Keratinocyte (primary cell): ENCODE measurements at regions not wholly inside any gene's neighbourhood (a gene's known extent, or its start where the extent isn't known, plus 50 kb on each side); places are given as distances from the start of the nearest gene placed in this dataset.

Source experiments
- DNase-seq: peaks from one replicate; pipeline ENCODE4 v3.0.0-alpha.2; 2011; ENCODE audit warnings: low read depth, missing footprints, low spot score
- FAIRE-seq: peaks from 2 replicates; lab custom pipeline; 2011; peaks lifted over from hg19 to GRCh38; lab: Jason Lieb, UNC
- H2AFZ ChIP-seq: 2 replicates; pipeline ENCODE4 v1.6.0; 2012; ENCODE audit warnings: low read length, control low read depth, inconsistent platforms; ENCODE audit not compliant: control insufficient read depth
- H3K27ac ChIP-seq: 2 replicates; pipeline ENCODE4 v1.5.1; 2011; ENCODE audit warnings: low read length; ENCODE audit not compliant: control insufficient read depth, insufficient read depth
- H3K27me3 ChIP-seq: 3 replicates; pipeline ENCODE4 v1.6.0; 2011; ENCODE audit warnings: low read length; ENCODE audit not compliant: control insufficient read depth, insufficient read depth; ENCODE audit errors: extremely low read depth
- H3K36me3 ChIP-seq, 2 experiments: 2 replicates in 1 of 2; 3 replicates in 1 of 2; pipeline ENCODE4 v1.5.1; 2011; ENCODE audit warnings: low read length in 2 of 2, mild to moderate bottlenecking in 1 of 2; ENCODE audit not compliant: control insufficient read depth in 2 of 2, insufficient read depth in 2 of 2; ENCODE audit errors: extremely low read depth in 1 of 2
- H3K4me1 ChIP-seq: 3 replicates; pipeline ENCODE4 v1.5.1; 2011; ENCODE audit warnings: low read length; ENCODE audit not compliant: control insufficient read depth, insufficient read depth; ENCODE audit errors: extremely low read depth
- H3K4me2 ChIP-seq: 3 replicates; pipeline ENCODE4 v1.6.0; 2011; ENCODE audit warnings: low read depth, low read length; ENCODE audit not compliant: control insufficient read depth, insufficient read depth; ENCODE audit errors: extremely low read depth
- H3K4me3 ChIP-seq, 3 experiments: fragments of 200-600 bp in 1 of 3; sonication (generic) in 1 of 3; 2 replicates in 2 of 3; 3 replicates in 1 of 3; pipeline ENCODE4 v1.5.1; 2011 to 2016; ENCODE audit warnings: low read length in 3 of 3, mild to moderate bottlenecking in 3 of 3, control low read depth in 2 of 3, inconsistent platforms in 1 of 3, low read depth in 1 of 3, mixed read lengths in 1 of 3, mixed run types in 1 of 3, moderate library complexity in 1 of 3; ENCODE audit not compliant: control insufficient read depth in 2 of 3, insufficient read depth in 2 of 3; ENCODE audit errors: extremely low read depth in 1 of 3
- H3K79me2 ChIP-seq: 2 replicates; pipeline ENCODE4 v1.6.0; 2012; ENCODE audit warnings: low read length; ENCODE audit not compliant: control insufficient read depth, insufficient read depth
- H3K9ac ChIP-seq: 3 replicates; pipeline ENCODE4 v1.6.0; 2011; ENCODE audit warnings: low read length; ENCODE audit not compliant: control insufficient read depth, insufficient read depth; ENCODE audit errors: extremely low read depth
- H3K9me1 ChIP-seq: 3 replicates; pipeline ENCODE4 v1.6.0; 2011; ENCODE audit warnings: low read length; ENCODE audit not compliant: control insufficient read depth, insufficient read depth; ENCODE audit errors: extremely low read depth
- H3K9me3 ChIP-seq: 2 replicates; pipeline ENCODE4 v1.5.1; 2012; ENCODE audit warnings: low read depth, low read length; ENCODE audit not compliant: control insufficient read depth
- H4K20me1 ChIP-seq: 3 replicates; pipeline ENCODE4 v1.6.0; 2011; ENCODE audit warnings: low read length; ENCODE audit not compliant: control insufficient read depth, insufficient read depth; ENCODE audit errors: extremely low read depth
- CTCF ChIP-seq, 3 experiments: IDR thresholded peaks in 1 of 3; conservative IDR thresholded peaks in 1 of 3; optimal IDR thresholded peaks in 1 of 3; 2 replicates in 2 of 3; 3 replicates in 1 of 3; pipeline versions ENCODE3 to v1.5.1; 2011; ENCODE audit warnings: low read length in 3 of 3, mild to moderate bottlenecking in 3 of 3, moderate library complexity in 2 of 3, control low read depth in 1 of 3, inconsistent platforms in 1 of 3; ENCODE audit not compliant: insufficient read depth in 2 of 3; ENCODE audit errors: extremely low read depth in 1 of 3
- EZH2 ChIP-seq: IDR thresholded peaks from one replicate; pipeline ENCODE4 v1.6.1; 2012; ENCODE audit warnings: inconsistent platforms, mild to moderate bottlenecking, low read length, moderate library complexity
- dilution Hi-C: fragments of 300-500 bp; cut with MboI; formaldehyde crosslinking; loops from one replicate; pipeline ENCODE4 v1.7.0; 2020; ENCODE audit warnings: low sequenced_read_pairs; ENCODE audit not compliant: extremely low pct_ligation_motif_present

GRCh38 chr5:2640717-2641116 is 110.8 kb downstream of the IRX2 start:
- FAIRE-seq (no peak), DNase-seq (no peak)
- Histone ChIP-seq H3K4me3 (no peak overlapping the region), H3K4me2 (no peak overlapping the region), H4K20me1 (no peaks in the 10 kb centered on the region), H3K79me2 (no peaks in the 10 kb centered on the region), H3K4me1 (no peaks in the 10 kb centered on the region), H3K27ac (no peak overlapping the region), H3K9me1 (no peaks in the 10 kb centered on the region), H3K27me3 (no peaks in the 10 kb centered on the region), H3K9ac (no peak overlapping the region), H3K9me3 (no peaks in the 10 kb centered on the region), H2AFZ (no peak overlapping the region), H3K36me3 (no peaks in the 10 kb centered on the region)
- dilution Hi-C loops, result no loop called here
- TF ChIP-seq CTCF (optimal IDR thresholded peaks at IDR 0.05 in 1 of 3, IDR thresholded peaks at IDR 0.05 in 1 of 3, conservative IDR thresholded peaks at IDR 0.05 in 1 of 3; ENCODE audit: extremely low read depth in 1 of 3, insufficient read depth in 2 of 3, low read length in 3 of 3), result no peak
- TF ChIP-seq EZH2, result no peak

GRCh38 chr5:2639425-2639824 is 112.1 kb downstream of the IRX2 start:
- Histone ChIP-seq H3K79me2 (no peaks in the 10 kb centered on the region), H3K9ac (no peak overlapping the region), H3K9me3 (no peaks in the 10 kb centered on the region), H3K36me3 (no peaks in the 10 kb centered on the region), H3K4me3 (no peak overlapping the region), H3K27me3 (no peaks in the 10 kb centered on the region), H3K9me1 (no peaks in the 10 kb centered on the region), H2AFZ (no peak overlapping the region), H4K20me1 (no peaks in the 10 kb centered on the region), H3K27ac (no peak overlapping the region), H3K4me1 (no peaks in the 10 kb centered on the region), H3K4me2 (no peak overlapping the region)
- dilution Hi-C loops, result no loop called here
- DNase-seq (no peak), FAIRE-seq (no peak)
- TF ChIP-seq CTCF (optimal IDR thresholded peaks at IDR 0.05 in 1 of 3, IDR thresholded peaks at IDR 0.05 in 1 of 3, conservative IDR thresholded peaks at IDR 0.05 in 1 of 3; ENCODE audit: extremely low read depth in 1 of 3, insufficient read depth in 2 of 3, low read length in 3 of 3) (no peak), EZH2 (no peak)
